NCI-H82 treated with DMSO at 0.1 percent for 48 hours (cell line): ENCODE measurements at regions not wholly inside any gene's neighbourhood (a gene's known extent, or its start where the extent isn't known, plus 50 kb on each side); places are given as distances from the start of the nearest gene placed in this dataset.

Experiments used
- DNase-seq: peaks from one replicate; lab custom pipeline; 2025; ENCODE audit not compliant: unreplicated experiment; lab: John Stamatoyannopoulos, UW

GRCh38 chr18:41268271-41268670 is 686.8 kb upstream of the PIK3C3 start:
- DNase-seq, result no peak

GRCh38 chr18:41266616-41267015 is 688.4 kb upstream of the PIK3C3 start:
- no peak for DNase-seq

- no peak for DNase-seq
Observed at GRCh38 chr18:41266204-41266603, 688.8 kb upstream of the PIK3C3 start.

DNA sequence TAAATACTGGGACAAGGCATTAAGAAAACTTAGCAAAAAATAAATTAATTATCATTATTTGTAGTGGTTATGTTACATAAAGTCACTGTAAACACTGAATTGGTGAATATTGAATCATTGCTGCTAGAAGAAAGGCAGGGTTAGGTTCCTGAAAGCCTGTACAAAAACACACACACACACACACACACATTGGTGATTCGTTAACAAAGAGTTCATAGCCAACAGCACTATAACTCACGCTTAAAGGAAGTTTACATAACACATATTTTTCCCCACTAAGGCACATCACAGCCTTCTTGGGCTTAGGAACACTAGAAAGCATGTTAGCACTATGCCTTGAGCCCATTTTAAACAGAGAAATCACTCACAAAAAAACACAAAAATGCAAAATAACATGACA is 690.0 kb upstream of the PIK3C3 start:
- no peak for DNase-seq

DNA sequence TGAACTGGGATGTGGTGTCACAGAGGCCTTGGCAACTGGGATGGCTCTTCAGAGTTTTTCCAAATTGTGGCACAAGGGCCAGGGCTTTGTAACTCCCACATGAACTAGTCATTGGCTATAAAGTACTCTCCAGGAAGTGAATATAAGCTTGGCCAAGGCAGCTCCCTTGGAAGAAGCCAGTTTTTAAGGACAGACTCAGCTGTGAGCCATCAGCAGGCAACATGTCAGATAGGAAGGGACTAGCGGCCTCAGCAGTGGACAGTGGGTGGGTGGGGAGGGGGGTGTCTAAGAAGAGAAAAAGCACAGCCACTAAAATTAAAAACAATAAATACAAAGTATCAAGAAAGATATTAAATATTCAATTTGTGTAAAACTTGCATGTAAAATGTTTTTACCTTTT is 691.1 kb upstream of the PIK3C3 start:
- no peak for DNase-seq

- no peak for DNase-seq
Observed at GRCh38 chr18:41262688-41263087, 692.3 kb upstream of the PIK3C3 start.

- DNase-seq, result no peak
Observed at GRCh38 chr18:41244591-41245037, 710.4 kb upstream of the PIK3C3 start.

- DNase-seq, result no peak
Observed at GRCh38 chr18:41237317-41237716, 717.7 kb upstream of the PIK3C3 start.

GRCh38 chr18:41231681-41232080 is 723.4 kb upstream of the PIK3C3 start:
- DNase-seq, result no peak

DNA sequence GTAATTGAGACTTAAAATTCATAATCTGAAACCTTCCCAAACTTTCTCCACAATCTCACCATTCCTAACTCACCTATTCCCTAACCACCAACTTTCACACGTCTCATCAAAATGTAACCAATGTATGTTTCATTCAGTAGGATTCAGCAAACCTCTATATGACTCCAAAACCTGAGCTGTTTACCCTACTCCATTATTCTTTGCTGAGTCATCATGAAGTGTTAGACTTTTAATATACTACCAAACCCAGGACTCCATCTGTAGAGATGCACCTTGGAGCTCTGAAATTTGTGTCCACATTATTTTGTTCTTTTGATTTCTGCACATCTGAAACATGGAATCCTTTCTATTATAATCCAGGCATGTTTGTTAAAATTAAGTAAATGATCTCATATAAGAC is 727.0 kb upstream of the PIK3C3 start:
- DNase-seq, result no peak

DNA sequence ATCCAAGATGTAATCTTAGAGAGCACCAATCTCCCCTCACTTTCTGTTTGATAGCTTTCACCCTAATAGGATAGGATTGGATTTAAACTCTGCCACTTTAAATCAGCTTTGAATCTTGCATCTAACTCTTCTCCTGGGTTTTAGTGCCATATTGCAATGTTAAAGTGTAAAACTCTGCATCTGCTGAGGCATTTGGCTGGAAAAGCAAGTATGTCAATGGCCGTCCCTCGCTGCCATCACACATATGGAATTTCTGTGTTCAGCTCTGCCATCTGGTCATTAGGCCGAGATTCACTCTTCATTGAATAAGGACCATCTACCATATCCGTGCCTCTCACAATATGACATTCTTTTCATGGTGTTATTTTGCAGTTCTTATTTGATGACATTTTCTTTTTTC is 728.1 kb upstream of the PIK3C3 start:
- DNase-seq, result peak; percentile 83

GRCh38 chr18:41226186-41226585 is 728.8 kb upstream of the PIK3C3 start:
- DNase-seq, result no peak

DNA sequence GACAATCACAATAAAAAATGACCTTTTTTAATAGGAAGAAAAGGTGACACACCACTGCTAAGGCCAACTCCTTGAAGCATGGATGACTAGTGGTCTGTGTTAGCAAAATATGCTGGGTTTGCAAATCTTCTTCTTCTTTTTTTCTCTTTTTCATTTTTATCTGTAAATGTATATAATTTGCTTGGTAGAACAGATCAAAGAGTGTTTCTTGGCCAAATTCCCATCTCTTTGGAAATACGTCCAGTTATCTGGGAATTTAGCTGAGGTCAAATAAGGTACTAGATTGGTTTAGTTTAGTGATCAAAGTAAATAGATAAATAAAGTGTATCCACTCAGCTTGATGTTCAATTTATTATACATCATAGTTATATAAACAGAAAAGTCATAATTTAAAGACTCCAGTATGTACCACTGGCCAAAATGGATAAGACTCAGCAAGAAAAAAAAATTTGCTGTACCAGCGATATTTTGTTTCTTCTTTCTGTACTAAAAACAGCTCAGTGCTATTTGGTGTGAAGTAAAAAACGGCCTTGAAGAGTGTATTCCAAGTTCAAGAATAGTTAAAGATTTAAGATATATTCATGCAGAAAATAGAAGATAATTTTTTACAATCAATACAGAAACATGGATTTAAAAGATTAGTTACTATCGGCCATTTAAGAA is 738.6 kb upstream of the PIK3C3 start:
- DNase-seq, result no peak

DNA sequence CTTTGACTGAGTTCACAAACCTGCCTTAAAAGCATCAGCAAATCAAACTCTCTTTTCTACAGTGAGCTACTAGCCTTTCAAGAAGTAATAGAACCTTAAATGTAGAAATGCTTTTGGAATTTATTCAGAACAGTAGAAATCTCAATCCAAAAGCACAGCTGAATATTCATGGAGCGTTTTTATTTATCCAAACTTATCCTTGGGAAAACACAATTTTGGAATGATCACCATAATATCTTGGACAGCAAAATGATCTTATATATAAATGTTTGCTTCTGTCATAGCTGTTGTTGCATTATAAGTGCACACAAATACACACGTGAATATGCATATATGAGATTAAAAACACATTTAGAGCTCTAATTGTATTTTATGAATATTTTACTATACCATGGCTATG is 747.3 kb upstream of the PIK3C3 start:
- no peak for DNase-seq

GRCh38 chr18:41206341-41206830 is 748.6 kb upstream of the PIK3C3 start:
- DNase-seq, result no peak

GRCh38 chr18:41199212-41199611 is 755.8 kb upstream of the PIK3C3 start:
- no peak for DNase-seq

DNA sequence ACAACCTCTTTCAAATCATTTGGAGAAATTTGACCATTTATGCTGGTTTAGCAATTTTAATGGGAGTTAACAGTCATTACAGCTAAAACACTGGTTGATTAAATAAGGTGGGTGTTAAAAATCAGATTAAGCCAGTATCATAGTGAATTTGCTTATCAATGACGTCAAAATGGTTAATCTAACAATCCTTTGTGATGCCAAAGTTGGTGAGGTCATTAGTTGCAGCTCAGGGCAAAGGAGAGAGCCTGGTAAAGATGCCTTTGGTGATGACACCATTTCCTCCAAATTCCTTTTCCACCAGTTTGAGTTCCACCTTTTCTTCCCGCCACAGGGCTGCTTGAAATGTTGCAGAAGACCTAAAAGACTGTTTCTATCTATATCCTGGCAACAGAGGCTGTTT is 757.1 kb upstream of the PIK3C3 start:
- DNase-seq, result no peak

GRCh38 chr18:41170346-41170745 is 784.7 kb upstream of the PIK3C3 start:
- no peak for DNase-seq

DNA sequence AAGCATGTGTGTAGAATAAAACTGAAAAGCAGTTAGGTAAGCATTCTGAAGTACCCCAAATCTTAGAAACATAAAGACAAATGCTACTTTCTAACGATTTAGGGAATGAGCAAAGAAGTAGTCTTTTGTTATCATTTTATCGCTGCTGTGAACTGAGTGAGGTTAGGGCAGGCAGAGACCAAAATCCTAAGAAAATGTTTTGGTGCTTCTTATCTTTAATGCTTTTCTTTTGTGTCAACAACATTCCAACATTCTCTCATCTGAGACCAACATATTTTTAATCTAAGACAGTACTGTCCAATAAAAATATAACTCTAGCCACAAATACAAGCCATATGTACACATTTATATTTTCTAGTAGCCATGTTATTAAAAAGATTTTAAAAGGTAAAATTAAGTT is 789.4 kb upstream of the PIK3C3 start:
- DNase-seq, result no peak

DNA sequence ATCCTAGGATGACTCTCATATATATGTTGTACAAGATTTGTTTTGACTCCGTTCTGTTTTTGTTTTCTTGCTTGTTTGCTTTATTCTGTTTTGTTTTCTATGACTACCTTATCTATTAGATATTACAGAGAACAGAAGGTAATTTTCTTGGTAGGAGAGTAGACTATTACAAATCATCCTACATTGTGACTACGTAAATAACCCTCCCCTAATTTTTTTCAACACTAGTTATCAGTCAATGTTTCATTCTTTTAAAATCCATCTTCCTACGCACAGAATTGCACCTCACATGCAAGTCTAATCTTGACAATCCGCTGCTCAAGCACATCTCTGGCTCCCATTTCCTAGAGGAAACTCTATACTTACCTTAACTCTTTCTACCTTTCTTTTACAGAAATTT is 792.3 kb upstream of the PIK3C3 start:
- DNase-seq, result no peak

DNA sequence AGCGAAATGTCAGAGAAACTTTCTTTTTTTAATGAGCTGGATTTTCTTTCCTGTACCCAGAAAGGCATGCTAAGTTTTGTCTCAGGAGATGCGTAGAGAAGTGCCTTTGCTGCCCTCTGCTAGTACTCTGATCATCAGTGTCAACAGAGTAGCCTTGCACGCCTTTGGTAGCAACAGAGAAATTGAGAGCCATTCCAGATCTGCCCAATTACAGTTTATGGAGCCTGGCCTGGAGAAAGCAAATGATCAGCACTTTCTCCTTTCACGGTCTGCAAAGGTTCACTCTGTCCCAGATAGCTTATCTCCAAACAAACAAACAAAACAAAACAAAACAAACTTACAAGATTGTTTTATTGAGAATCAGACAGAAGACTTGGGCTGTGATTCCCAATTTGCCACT is 792.8 kb upstream of the PIK3C3 start:
- DNase-seq, result no peak

- DNase-seq, result no peak
Observed at GRCh38 chr18:41155910-41156851, 798.9 kb upstream of the PIK3C3 start.
